ENCODE measurements at regions not wholly inside any gene's neighbourhood (a gene's known extent, or its start where the extent isn't known, plus 50 kb on each side); places are given as distances from the start of the nearest gene placed in this dataset.

DNA sequence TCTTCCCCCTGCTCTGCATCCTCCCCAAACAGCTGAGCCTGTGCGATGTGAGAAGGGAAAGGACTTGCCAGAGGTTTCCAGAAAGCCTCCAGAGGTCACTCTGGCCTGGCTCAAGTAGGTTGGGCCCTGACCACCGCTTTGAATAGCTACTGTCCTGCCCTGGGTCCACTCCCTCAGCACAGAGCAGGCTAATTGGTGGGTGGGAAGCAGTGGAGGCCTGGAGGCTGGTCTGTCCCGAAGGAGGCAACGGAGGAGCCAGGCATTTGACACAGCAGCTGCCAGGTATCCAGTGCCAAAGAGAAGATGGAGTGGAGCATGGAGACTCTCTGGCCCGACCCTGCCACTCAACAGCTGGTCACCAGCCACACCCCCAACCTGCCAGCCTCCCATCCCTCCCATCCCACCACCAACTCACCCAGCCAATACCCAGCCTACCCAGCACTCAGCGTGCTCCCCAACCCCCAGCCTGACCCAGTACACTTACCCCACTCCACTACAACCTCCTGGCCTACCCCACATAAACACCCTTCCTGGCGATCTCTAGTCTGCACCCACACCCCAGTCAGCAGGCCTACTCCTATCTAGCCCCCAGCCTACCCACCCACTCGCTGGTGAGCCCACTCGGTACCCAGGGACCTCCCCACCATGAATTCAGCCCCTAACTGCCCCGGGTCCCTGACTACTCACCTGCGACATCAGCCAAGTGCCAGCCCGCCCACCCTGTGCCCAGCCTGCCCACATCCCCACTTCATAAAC lies 64.6 kb upstream of the COL13A1 start:
- intact Hi-C loops (cut with DNase I): no loop called here
- WGBS: 88% methylated on average over 12 of the region's 12 CpGs
- Histone ChIP-seq H3K9me3 (no peaks in the 10 kb centered on the region), H3K4me3 (no peak overlapping the region), H3K36me3 (no peaks in the 10 kb centered on the region), H3K27ac (replicated peaks in 1 of 4) (no peak overlapping the region), H3K4me1 (peaks cover 0 to 15% (median 10%) of the 10 kb centered on the region in 4 donors), H3K27me3 (peaks cover 0 to 1% (median 0%) of the 10 kb centered on the region in 4 donors)
- TF ChIP-seq CTCF (IDR thresholded peaks at IDR 0.05) (no peak), POLR2AphosphoS5 (IDR thresholded peaks at IDR 0.05) (no peak), POLR2A (IDR thresholded peaks at IDR 0.05; ENCODE audit: low read depth) (no peak), EP300 (IDR thresholded peaks at IDR 0.05) (no peak)
- no peak for DNase-seq (ENCODE audit: extremely low spot score)

GRCh38 chr10:69738071-69738470 lies 63.6 kb upstream of the COL13A1 start:
- H3K4me1 ChIP-seq: peaks cover 0 to 7% (median 6%) of the 10 kb centered on the region in 4 donors

DNA sequence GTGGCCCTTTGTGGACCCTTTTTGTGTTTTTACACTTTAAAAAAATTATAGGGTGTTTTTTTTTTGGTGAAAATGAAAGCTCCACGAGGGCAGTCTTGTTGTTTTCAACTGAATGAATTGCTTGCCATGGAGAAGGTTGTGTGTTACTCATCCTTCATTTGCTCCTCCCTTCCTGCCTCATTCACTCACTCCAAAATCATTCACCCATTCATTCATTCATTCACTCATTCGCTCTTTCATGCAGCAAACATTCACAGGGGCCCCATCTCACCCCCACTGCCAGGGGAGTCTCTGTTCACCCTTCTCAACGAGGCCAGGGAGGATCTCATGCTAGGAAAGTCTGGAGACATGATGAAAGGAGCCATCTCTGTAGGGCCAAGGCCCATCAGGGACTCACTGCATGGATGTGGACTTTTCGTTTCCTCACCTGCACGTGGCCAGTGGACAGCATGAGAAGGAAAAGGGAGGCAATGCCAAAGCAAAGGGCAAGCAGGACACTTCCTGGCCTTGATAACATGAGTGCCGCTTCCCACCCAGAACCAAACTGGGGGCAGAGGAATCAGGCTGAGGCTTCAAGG lies 62.8 kb upstream of the COL13A1 start:
- H3K4me1 ChIP-seq: peaks cover 0 to 5% (median 0%) of the 10 kb centered on the region in 4 donors
- intact Hi-C loops (cut with DNase I): no loop called here
- H3K36me3 ChIP-seq: no peaks in the 10 kb centered on the region
- DNase-seq (ENCODE audit: extremely low spot score): no peak
- no peaks in the 10 kb centered on the region for H3K9me3 ChIP-seq
- peaks cover 0 to 18% (median 0%) of the 10 kb centered on the region in 4 donors for H3K27me3 ChIP-seq
- H3K27ac ChIP-seq (replicated peaks in 1 of 4): no peak overlapping the region
- TF ChIP-seq POLR2A (IDR thresholded peaks at IDR 0.05; ENCODE audit: low read depth) (no peak), CTCF (IDR thresholded peaks at IDR 0.05) (no peak), EP300 (IDR thresholded peaks at IDR 0.05) (no peak), POLR2AphosphoS5 (IDR thresholded peaks at IDR 0.05) (no peak)
- 91% methylated on average over 6 of the region's 6 CpGs for WGBS
- H3K4me3 ChIP-seq: no peak overlapping the region

More at GRCh38 chr10:69738071-69738470, 63.6 kb upstream of the COL13A1 start:
- DNase-seq (ENCODE audit: extremely low spot score): no peak
- Histone ChIP-seq H3K4me3 (no peak overlapping the region), H3K9me3 (no peaks in the 10 kb centered on the region), H3K36me3 (no peaks in the 10 kb centered on the region), H3K27ac (replicated peaks in 1 of 4) (no peak overlapping the region), H3K27me3 (peaks cover 0 to 9% (median 0%) of the 10 kb centered on the region in 4 donors)
- TF ChIP-seq CTCF (IDR thresholded peaks at IDR 0.05): no peak
- no peak for TF ChIP-seq POLR2A (IDR thresholded peaks at IDR 0.05; ENCODE audit: low read depth)
- no peak for TF ChIP-seq EP300 (IDR thresholded peaks at IDR 0.05)
- TF ChIP-seq POLR2AphosphoS5 (IDR thresholded peaks at IDR 0.05): no peak
- intact Hi-C loops (cut with DNase I): no loop called here
- WGBS: 88% methylated on average over 4 of the region's 5 CpGs

- Histone ChIP-seq H3K27ac (replicated peaks in 1 of 4) (no peak overlapping the region), H3K4me3 (no peak overlapping the region), H3K9me3 (no peaks in the 10 kb centered on the region), H3K4me1 (peaks cover 0 to 5% (median 0%) of the 10 kb centered on the region in 4 donors), H3K27me3 (peaks cover 0 to 22% (median 0%) of the 10 kb centered on the region in 4 donors), H3K36me3 (no peaks in the 10 kb centered on the region)
- no peak for DNase-seq (ENCODE audit: extremely low spot score)
- intact Hi-C loops (cut with DNase I): no loop called here
- TF ChIP-seq EP300 (IDR thresholded peaks at IDR 0.05) (no peak), POLR2A (IDR thresholded peaks at IDR 0.05; ENCODE audit: low read depth) (no peak), CTCF (IDR thresholded peaks at IDR 0.05) (no peak), POLR2AphosphoS5 (IDR thresholded peaks at IDR 0.05) (no peak)
- WGBS: 81% methylated on average over 7 of the region's 7 CpGs
These were observed 62.1 kb upstream of the COL13A1 start for GRCh38 chr10:69739634-69740033.
